ENCODE measurements at regions not wholly inside any gene's neighbourhood (a gene's known extent, or its start where the extent isn't known, plus 50 kb on each side); places are given as distances from the start of the nearest gene placed in this dataset.

DNA sequence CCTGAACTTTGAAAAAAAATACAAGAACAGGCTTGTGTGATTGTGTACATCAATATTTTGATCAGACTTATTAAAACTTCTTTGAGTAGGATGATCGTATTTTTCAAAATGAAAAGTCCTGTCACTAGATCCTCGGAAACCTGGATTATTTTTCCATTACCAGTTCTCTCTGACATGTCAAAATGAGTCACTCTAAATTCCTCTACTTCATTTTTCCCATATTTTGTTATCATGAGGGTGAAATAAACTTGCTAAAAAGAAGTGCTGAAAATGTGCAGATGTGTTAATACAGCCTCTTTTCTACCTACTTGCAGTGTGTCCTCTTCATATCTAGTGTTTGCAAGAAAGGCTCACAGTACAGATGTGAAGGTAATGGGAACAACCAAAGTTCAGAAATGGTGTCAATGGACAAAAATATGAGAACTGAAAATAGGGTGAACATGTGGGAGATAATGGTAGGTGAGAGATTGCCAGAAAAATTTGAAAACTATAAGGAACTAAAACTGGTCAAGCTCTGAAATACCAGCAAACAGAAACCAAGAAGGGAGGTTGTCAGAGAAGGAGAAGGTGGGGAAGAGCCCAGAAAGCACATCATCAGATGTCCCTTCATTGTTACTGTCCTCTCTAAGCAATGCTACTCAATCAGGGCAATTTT lies 108.2 kb downstream of the EOMES start:
- H3K79me2 ChIP-seq (ENCODE audit: insufficient read depth, low read length), result no peaks in the 10 kb centered on the region
- peaks cover 11% of the 10 kb centered on the region for H3K9me3 ChIP-seq (ENCODE audit: insufficient read depth, low read depth, low read length)
- no peak overlapping the region for H3K4me3 ChIP-seq (ENCODE audit: insufficient read depth, low read depth, low read length)
- no peaks in the 10 kb centered on the region for H3K27me3 ChIP-seq (ENCODE audit: insufficient read depth, low read length)
- peak overlapping the region; percentile 46 for H3K4me2 ChIP-seq (ENCODE audit: low read length)
- peak overlapping the region; percentile 24 for H3K9ac ChIP-seq (ENCODE audit: low read length)
- H3K4me1 ChIP-seq (ENCODE audit: insufficient read depth, low read length), result no peaks in the 10 kb centered on the region
- peak; percentile 58 for FAIRE-seq
- no peaks in the 10 kb centered on the region for H3K36me3 Mint-ChIP-seq (ENCODE audit: low read depth, unreplicated experiment)
- no peak for TF ChIP-seq EZH2 (IDR thresholded peaks at IDR 0.05; ENCODE audit: insufficient read depth, low read length)
- TF ChIP-seq, protein P1, sequence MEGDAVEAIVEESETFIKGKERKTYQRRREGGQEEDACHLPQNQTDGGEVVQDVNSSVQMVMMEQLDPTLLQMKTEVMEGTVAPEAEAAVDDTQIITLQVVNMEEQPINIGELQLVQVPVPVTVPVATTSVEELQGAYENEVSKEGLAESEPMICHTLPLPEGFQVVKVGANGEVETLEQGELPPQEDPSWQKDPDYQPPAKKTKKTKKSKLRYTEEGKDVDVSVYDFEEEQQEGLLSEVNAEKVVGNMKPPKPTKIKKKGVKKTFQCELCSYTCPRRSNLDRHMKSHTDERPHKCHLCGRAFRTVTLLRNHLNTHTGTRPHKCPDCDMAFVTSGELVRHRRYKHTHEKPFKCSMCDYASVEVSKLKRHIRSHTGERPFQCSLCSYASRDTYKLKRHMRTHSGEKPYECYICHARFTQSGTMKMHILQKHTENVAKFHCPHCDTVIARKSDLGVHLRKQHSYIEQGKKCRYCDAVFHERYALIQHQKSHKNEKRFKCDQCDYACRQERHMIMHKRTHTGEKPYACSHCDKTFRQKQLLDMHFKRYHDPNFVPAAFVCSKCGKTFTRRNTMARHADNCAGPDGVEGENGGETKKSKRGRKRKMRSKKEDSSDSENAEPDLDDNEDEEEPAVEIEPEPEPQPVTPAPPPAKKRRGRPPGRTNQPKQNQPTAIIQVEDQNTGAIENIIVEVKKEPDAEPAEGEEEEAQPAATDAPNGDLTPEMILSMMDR (IDR thresholded peaks at IDR 0.05; ENCODE audit: insufficient read depth, low read depth, low read length), result no peak
- no peak overlapping the region for H3K4me3 Mint-ChIP-seq (ENCODE audit: unreplicated experiment)
- H4K20me1 ChIP-seq (ENCODE audit: insufficient read depth, low read length), result no peaks in the 10 kb centered on the region
- peak overlapping the region; percentile 62 for H3K27ac Mint-ChIP-seq (ENCODE audit: unreplicated experiment)
- no peaks in the 10 kb centered on the region for H3K36me3 ChIP-seq (ENCODE audit: insufficient read depth, low read length)
- no peak overlapping the region for H2AFZ ChIP-seq (ENCODE audit: low read depth, low read length)
- no peaks in the 10 kb centered on the region for H3K27me3 Mint-ChIP-seq (ENCODE audit: low read depth, unreplicated experiment)
- peaks cover 9% of the 10 kb centered on the region for H3K9me3 Mint-ChIP-seq (ENCODE audit: unreplicated experiment)
- peak; percentile 58 for DNase-seq (ENCODE audit: low read depth)
- H3K4me1 Mint-ChIP-seq (ENCODE audit: low read depth, unreplicated experiment), result peaks cover 8% of the 10 kb centered on the region
- H3K27ac ChIP-seq (ENCODE audit: low read depth, low read length), result peak overlapping the region; percentile 56

- Histone ChIP-seq H4K20me1 (ENCODE audit: insufficient read depth, low read length) (no peaks in the 10 kb centered on the region), H3K36me3 (ENCODE audit: insufficient read depth, low read length) (no peaks in the 10 kb centered on the region), H3K79me2 (ENCODE audit: insufficient read depth, low read length) (no peaks in the 10 kb centered on the region), H3K4me1 (ENCODE audit: insufficient read depth, low read length) (peaks cover 9% of the 10 kb centered on the region), H3K9me3 (ENCODE audit: insufficient read depth, low read depth, low read length) (peaks cover 11% of the 10 kb centered on the region), H3K27ac (ENCODE audit: low read depth, low read length) (no peak overlapping the region), H3K9ac (ENCODE audit: low read length) (no peak overlapping the region), H3K27me3 (ENCODE audit: insufficient read depth, low read length) (no peaks in the 10 kb centered on the region), H2AFZ (ENCODE audit: low read depth, low read length) (no peak overlapping the region), H3K4me3 (ENCODE audit: insufficient read depth, low read depth, low read length) (no peak overlapping the region), H3K4me2 (ENCODE audit: low read length) (no peak overlapping the region)
- Mint-ChIP-seq H3K4me1 (ENCODE audit: low read depth, unreplicated experiment) (peaks cover 12% of the 10 kb centered on the region), H3K4me3 (ENCODE audit: unreplicated experiment) (no peak overlapping the region), H3K36me3 (ENCODE audit: low read depth, unreplicated experiment) (no peaks in the 10 kb centered on the region), H3K27ac (ENCODE audit: unreplicated experiment) (no peak overlapping the region), H3K9me3 (ENCODE audit: unreplicated experiment) (peaks cover 9% of the 10 kb centered on the region), H3K27me3 (ENCODE audit: low read depth, unreplicated experiment) (no peaks in the 10 kb centered on the region)
- DNase-seq (ENCODE audit: low read depth) (no peak), FAIRE-seq (no peak)
- TF ChIP-seq, protein P1 (IDR thresholded peaks at IDR 0.05; ENCODE audit: insufficient read depth, low read depth, low read length), result no peak
- no peak for TF ChIP-seq EZH2 (IDR thresholded peaks at IDR 0.05; ENCODE audit: insufficient read depth, low read length)
Observed at GRCh38 chr3:27610800-27611525, 111.2 kb downstream of the EOMES start.

GRCh38 chr3:27607370-27607769 lies 114.8 kb downstream of the EOMES start:
- DNase-seq (ENCODE audit: low read depth) (no peak), FAIRE-seq (no peak)

More at GRCh38 chr3:27607370-27607769, 114.8 kb downstream of the EOMES start:
- no peaks in the 10 kb centered on the region for H3K36me3 ChIP-seq (ENCODE audit: insufficient read depth, low read length)
- Mint-ChIP-seq H3K4me3 (ENCODE audit: unreplicated experiment) (no peak overlapping the region), H3K4me1 (ENCODE audit: low read depth, unreplicated experiment) (peaks cover 4% of the 10 kb centered on the region), H3K36me3 (ENCODE audit: low read depth, unreplicated experiment) (no peaks in the 10 kb centered on the region), H3K27ac (ENCODE audit: unreplicated experiment) (no peak overlapping the region), H3K9me3 (ENCODE audit: unreplicated experiment) (peaks cover 4% of the 10 kb centered on the region), H3K27me3 (ENCODE audit: low read depth, unreplicated experiment) (no peaks in the 10 kb centered on the region)
- H3K4me2 ChIP-seq (ENCODE audit: low read length), result peak overlapping the region; percentile 10
- H3K4me1 ChIP-seq (ENCODE audit: insufficient read depth, low read length), result peaks cover 9% of the 10 kb centered on the region
- TF ChIP-seq, protein P1 (IDR thresholded peaks at IDR 0.05; ENCODE audit: insufficient read depth, low read depth, low read length), result no peak
- no peak for TF ChIP-seq EZH2 (IDR thresholded peaks at IDR 0.05; ENCODE audit: insufficient read depth, low read length)
- H3K27ac ChIP-seq (ENCODE audit: low read depth, low read length), result no peak overlapping the region
- H2AFZ ChIP-seq (ENCODE audit: low read depth, low read length), result no peak overlapping the region
- no peaks in the 10 kb centered on the region for H3K27me3 ChIP-seq (ENCODE audit: insufficient read depth, low read length)
- H3K4me3 ChIP-seq (ENCODE audit: insufficient read depth, low read depth, low read length), result no peak overlapping the region
- no peaks in the 10 kb centered on the region for H3K9me3 ChIP-seq (ENCODE audit: insufficient read depth, low read depth, low read length)
- H3K79me2 ChIP-seq (ENCODE audit: insufficient read depth, low read length), result no peaks in the 10 kb centered on the region
- H3K9ac ChIP-seq (ENCODE audit: low read length), result no peak overlapping the region
- no peaks in the 10 kb centered on the region for H4K20me1 ChIP-seq (ENCODE audit: insufficient read depth, low read length)

Data from astrocyte (in vitro differentiated cells and primary cell).